GM19438 (cell line): ENCODE measurements at regions not wholly inside any gene's neighbourhood (a gene's known extent, or its start where the extent isn't known, plus 50 kb on each side); places are given as distances from the start of the nearest gene placed in this dataset.

Experiments
- ATAC-seq: cut with Tn5 transposase; IDR thresholded peaks from one replicate; pipeline ENCODE4 v1.9.1; 2021; ENCODE audit warnings: low read depth; ENCODE audit not compliant: unreplicated experiment

GRCh38 chr13:43981512-43982301 lies 102.0 kb downstream of the LACC1 start:
- no peak for ATAC-seq

- ATAC-seq = no peak
These were observed 103.7 kb downstream of the LACC1 start for GRCh38 chr13:43983373-43983772.

- ATAC-seq = no peak
These were observed 104.6 kb downstream of the LACC1 start for GRCh38 chr13:43984292-43984691.

GRCh38 chr13:43985422-43986072 lies 105.8 kb downstream of the LACC1 start:
- no peak for ATAC-seq

GRCh38 chr13:43986421-43986981 lies 106.8 kb downstream of the LACC1 start:
- ATAC-seq = no peak

GRCh38 chr13:43988302-43988701 lies 108.6 kb downstream of the LACC1 start:
- no peak for ATAC-seq

GRCh38 chr13:43990021-43990420 lies 110.3 kb downstream of the LACC1 start:
- no peak for ATAC-seq

GRCh38 chr13:43990829-43991228 lies 111.1 kb downstream of the LACC1 start:
- ATAC-seq = no peak

- ATAC-seq = no peak
These were observed 112.1 kb downstream of the LACC1 start for GRCh38 chr13:43991773-43992201.

- ATAC-seq = no peak
These were observed 112.5 kb downstream of the LACC1 start for GRCh38 chr13:43992211-43992610.

GRCh38 chr13:43994999-43995859 lies 115.5 kb downstream of the LACC1 start:
- ATAC-seq = no peak

- ATAC-seq = no peak
These were observed 116.5 kb downstream of the LACC1 start for GRCh38 chr13:43996221-43996620.

- no peak for ATAC-seq
These were observed 123.8 kb downstream of the LACC1 start for GRCh38 chr13:44003481-44003880.

GRCh38 chr13:44004878-44005277 lies 125.2 kb downstream of the LACC1 start:
- no peak for ATAC-seq

- ATAC-seq = no peak
These were observed 127.7 kb downstream of the LACC1 start for GRCh38 chr13:44007451-44007850.

GRCh38 chr13:44011036-44011435 lies 131.3 kb downstream of the LACC1 start:
- no peak for ATAC-seq

- no peak for ATAC-seq
These were observed 133.4 kb downstream of the LACC1 start for GRCh38 chr13:44012910-44013757.

- ATAC-seq = no peak
These were observed 134.1 kb downstream of the LACC1 start for GRCh38 chr13:44013758-44014291.

- no peak for ATAC-seq
These were observed 134.8 kb downstream of the LACC1 start for GRCh38 chr13:44014501-44014900.

- ATAC-seq = no peak
These were observed 135.4 kb downstream of the LACC1 start for GRCh38 chr13:44015118-44015517.
